Renal cortex interstitium (tissue), 11 donors: ENCODE measurements at regions not wholly inside any gene's neighbourhood (a gene's known extent, or its start where the extent isn't known, plus 50 kb on each side); places are given as distances from the start of the nearest gene placed in this dataset.
"Not testable (repeated sequence)": the region's sequence is repeated elsewhere in the genome, so short reads cannot be mapped to it uniquely, and the experiment has no call there.

ENCODE experiments used
- DNase-seq, 11 donors: peaks; one replicate each; pipeline ENCODE4 v3.0.0-alpha.2; 2013; ENCODE audit warnings: low read depth in 9 of 11, low spot score in 4 of 11; ENCODE audit errors: extremely low read depth in 1 of 11

DNA sequence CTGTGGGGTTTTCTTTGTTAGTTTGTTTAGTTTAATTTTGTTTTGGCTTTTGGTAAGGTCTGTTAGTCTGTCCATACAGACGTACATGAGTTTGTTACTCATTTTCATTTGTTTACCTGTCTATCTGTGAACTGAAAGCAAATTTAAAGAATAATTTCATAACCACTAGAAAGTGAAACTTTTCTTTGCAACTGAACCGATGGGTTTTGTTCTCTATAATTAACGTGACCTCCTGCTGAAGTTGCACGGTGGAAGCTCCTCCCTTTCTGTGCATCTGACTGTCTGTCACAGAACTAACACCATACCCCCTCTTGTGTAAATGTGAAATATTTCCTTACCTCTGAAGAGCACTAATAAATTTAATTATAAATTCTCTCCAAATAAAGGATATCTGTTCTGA lies 595.5 kb downstream of the GALC start:
- DNase-seq, result no peak

DNA sequence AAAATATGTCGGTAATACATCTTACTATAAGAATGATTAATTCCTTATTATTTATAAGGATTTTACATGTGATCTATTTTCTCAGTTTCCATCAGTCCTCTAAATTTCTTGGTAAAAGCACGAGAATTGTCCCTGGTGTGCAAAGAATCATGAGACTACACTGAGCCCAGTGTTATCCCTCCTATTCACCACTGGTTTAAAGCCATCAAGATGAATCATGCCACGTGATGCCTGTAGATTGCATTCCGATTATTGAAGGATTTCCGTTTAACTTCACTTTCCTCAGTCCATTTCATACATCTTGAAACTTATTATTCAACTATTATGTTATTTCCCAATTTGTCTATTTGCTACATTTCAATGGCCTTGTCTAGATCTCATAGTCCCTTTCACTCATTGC lies 601.9 kb downstream of the GALC start:
- no peak for DNase-seq

DNA sequence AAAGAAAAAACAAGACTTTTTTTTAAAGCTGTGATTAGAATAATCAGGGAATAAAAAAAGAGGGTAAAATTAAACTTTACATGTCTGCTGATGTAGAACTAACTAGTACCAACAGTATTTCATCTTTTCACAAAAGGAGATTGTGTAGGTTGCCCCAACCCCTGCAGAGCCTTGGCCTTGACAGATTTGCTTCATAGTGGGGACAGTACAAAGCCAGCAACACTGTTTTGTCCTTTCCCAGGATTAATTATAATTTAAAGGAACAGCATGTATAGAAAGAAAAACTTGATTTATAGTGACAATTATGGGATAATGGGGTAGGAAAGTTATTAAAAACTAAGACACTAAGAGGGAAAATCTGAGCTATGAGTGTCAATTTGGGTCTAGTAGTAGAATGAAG lies 604.0 kb downstream of the GALC start:
- DNase-seq, result no peak

DNA sequence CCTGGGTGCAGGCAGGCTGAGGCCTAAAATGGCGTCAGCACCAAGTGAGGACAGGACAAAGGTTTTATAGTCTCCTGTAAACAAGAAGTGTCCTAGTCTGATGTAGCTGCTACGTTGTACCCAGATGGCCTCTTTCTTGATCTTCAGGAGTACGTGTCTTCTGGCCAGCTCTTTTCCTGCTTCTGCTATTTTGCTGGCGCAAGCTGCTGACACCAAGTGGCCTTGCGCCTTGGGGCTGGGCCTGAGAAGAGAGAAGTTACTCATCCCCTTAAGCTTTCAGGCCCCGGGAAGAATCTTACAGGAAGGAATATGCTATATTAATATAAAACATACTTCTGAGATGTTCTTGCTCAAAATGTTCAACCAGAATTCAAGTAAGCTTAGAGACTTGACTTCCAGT lies 605.2 kb downstream of the GALC start:
- no peak for DNase-seq

DNA sequence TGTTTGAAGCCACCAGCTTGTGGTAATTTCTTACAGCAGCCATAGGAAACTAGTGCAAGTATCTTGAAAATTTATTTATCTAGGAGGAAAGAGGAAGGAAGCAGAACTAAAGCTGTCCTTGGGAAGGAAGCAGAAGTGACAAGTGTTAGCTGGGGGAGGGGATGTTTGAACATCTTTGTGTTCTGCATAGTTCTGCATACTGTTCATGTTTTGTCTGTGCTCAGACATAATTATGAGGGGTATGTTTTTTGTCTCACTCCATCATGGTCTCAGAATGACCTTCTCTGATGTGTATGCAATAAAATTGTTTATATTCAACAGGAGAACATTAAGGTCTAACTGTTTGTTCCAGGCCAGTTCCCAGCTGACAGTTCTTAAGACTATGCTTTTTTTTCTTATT lies 606.5 kb downstream of the GALC start:
- DNase-seq, result peak in 8 of 11 donors; percentile 7 to 55 (median 33)

DNA sequence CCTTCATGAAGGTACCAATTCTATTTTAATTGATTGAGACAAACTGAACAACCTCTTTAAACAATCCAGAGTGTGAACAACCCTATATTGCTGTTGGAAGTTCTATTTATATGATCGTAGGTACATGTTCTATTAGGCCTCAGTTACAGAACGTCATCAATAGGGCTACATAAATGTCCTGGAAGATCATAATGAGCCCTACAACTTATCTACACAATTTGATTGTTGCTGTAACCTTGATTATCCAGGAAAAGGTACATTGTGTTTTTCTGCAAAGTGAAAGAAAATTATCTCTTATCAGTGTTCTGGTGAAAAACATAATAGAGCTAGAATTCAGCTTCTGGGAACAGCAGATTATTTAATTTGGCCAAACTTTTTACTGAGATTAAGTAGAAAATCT lies 612.9 kb downstream of the GALC start:
- no peak for DNase-seq

DNA sequence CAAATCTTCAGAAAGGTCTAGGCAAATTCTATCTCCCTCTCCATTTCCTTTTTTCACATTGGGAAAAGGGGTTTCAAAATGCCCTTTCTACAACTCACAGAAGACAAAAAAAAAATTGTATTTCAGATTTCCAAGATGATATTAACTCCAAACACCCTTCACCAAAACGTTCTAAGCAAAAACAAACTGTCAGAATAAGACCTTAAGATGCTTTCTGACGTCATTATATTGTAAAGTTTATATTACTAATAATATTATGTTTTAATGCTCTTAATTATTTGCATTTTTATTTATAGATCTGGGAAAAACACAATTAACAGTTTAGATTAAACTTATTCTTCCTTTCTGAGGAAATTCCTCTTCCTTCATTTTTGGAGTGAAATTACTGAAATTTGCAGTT lies 624.2 kb downstream of the GALC start:
- DNase-seq, result no peak

DNA sequence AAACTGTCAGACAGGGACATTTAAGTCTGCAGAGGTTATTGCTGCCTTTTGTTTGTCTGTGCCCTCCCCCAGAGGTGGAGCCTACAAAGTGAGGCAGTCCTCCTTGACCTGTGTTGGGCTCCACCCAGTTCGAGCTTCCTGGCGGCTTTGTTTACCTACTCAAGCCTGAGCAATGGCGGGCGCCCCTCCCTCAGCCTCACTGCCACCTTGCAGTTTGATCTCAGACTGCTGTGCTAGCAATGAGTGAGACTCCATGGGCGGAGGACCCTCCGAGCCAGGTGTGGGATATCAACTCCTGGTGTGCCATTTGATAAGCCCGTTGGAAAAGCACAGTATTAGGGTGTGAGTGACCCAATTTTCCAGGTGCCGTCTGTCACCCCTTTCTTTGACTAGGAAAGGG lies 632.7 kb downstream of the GALC start:
- DNase-seq, result not testable (repeated sequence)

DNA sequence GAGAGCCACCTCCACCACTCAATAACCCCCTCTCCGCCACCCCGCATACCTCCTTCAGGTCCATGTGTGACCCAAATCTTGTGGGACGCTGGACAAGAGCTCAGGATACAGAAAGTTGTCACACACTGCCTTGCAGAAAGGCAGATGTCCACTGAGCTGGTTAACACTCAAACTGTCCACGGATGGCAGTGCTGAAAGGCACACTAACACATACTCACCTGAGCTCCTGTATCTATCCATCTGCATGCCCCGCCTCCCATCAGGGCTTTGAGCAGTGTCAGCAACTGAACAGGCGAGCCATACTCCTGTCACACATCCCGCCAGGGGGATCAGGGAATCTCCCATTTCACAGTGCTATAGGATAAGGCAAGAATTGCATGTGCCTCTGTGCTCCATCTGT lies 642.0 kb downstream of the GALC start:
- DNase-seq, result no peak

DNA sequence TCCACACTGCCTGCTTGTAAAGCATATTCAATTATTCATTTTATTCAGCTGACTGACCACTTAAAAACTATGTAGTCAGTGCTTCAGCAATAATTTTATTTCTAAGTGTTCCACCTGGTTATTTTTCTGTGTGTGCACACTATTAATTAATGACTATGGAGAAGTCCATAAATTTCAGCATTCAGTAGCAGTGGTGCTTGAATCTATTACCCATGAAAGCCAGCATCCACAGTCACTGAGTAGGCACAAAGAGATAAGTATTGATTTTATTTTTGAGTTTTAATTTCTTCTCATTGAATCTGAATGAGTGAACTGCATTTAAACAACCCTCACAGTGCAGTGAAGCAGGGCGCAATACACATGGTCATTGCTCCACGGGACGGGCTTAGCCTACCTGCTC lies 643.1 kb downstream of the GALC start:
- DNase-seq, result no peak

DNA sequence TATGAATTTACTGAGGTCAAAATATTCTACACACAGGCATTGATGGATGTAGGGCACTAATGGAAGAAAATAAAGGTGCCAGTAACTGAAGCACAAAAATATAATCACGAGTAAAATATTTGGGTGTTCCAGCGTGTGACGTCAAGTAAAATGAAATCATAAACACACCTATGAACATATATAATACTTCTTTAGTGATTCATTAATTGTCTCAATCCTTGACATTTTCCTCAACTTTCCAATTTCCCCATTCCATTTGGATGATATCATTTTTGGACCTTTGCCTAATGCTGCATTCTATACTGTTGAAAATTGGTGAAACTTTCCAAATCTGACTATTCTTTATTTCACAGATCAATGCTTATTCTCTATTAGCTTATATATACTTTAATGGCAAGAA lies 649.3 kb downstream of the GALC start:
- no peak for DNase-seq

DNA sequence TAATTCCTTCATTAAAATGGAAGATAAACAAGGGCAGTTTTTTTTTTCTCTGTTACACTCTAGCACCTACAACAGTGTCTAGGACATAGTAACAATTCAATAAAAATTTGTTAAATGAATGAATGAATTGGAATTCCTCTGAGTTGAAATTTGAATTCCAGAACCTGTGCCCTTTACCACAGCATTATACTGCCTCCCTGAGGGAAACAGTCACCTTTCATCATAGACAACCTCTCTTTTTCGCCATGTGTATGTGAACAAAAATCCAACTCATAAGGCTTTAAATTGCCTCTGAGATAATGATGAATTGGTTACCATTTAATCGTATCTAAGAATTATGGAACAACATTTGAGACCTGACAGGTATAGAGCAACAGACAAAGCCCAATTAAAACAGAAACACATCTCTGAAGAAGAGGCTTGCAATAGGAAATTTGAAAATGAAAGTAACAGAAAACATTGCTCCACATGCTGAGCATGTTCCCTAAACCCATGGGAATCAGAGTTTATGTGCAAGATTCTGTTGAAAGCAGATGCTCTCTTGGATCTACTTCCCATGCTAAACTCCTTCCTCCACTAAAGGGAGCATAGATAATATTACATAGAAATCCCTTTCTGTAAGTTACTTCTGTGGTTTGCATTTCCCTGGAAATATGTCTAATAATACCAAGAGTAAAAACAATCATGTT lies 657.8 kb downstream of the GALC start:
- DNase-seq, result no peak

DNA sequence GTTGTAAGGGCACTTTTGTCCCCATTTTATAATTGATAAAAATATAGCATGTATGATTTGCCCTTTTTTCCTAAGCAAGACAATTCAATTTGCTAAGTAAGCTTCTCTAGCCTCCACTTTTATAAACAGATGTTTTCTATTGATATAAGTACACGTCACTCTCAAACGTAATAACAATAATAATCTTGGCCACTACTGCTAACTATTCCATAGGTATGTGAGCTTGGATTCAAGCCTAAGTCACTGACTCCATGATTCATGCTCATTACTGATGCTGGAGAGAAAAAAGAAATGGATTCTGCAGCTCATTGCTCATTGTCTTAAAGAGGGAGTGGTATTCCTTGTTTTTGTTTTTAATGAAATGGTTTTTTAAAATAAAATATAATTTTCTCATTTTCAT lies 661.0 kb downstream of the GALC start:
- peak in 4 of 11 donors; percentile 10 to 39 (median 19) for DNase-seq

DNA sequence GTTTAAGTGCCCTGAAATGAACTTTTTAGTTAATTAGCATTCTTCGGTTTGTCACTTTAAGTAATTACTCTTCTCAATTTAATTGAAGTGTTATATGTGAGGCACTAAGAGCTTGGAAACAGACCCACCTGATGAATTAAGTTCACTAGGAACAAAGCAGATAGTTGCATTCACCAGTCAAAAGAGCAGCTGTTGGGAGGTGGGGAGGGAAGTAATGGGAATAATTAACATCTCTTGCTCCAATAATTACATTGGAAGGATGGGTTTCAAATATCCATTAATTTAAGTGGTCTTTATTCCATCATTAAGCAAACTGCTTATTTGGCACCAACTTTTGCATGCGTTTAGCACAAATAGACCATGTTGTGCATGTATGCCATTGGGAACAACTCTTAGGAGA lies 667.2 kb downstream of the GALC start:
- peak in 1 of 11 donors; percentile 4 for DNase-seq

DNA sequence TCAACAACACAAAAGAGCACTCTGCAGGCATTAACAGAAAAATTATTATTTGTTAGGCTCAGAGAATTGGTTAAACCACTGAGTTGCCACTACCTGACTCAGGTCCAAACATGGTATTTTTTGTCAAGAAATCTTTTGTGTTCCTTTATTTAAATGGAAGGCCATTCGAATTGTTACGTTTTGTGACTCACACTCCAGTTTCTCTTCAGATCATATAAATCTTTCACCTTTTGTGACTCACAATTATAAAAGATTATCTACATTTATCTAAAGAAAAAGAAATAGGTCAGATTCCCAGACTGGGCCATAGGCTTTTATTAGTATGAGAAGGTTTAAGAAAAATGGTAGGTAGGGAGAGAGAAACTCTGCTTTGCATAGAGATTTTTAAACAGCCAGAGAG lies 669.8 kb downstream of the GALC start:
- DNase-seq, result no peak

DNA sequence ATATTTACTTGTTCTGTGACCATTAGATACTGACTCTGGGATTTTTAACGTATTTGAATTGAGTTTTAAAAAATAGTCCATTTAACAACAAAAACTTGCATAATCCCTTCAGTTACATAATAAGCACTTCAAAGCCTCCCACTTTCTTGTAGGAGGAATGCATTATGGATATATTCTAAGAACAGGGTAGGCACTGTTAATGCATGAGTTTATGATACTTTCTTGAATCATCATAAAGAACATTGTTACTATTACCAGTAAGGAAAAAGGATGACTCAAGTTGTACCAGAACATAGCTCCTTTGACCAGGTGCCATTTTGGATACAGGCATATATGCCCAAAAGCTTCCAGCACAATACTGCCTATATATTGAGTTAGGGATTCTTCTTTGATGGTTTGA lies 671.4 kb downstream of the GALC start:
- no peak for DNase-seq

DNA sequence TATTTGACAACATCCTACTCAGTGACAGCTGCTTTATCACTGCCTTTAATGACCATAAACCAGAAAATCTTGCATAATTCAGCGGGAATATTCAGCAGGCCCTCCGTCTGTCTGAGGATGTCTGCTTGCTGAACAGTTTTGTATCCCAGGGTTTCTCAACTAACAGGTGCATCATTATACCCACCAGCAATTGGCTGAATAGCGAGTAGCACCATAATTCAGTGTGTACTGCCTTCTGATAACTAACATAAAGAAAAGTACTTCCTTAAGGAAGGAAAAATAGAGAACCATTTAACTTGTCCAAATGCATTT lies 680.1 kb downstream of the GALC start:
- DNase-seq, result no peak

DNA sequence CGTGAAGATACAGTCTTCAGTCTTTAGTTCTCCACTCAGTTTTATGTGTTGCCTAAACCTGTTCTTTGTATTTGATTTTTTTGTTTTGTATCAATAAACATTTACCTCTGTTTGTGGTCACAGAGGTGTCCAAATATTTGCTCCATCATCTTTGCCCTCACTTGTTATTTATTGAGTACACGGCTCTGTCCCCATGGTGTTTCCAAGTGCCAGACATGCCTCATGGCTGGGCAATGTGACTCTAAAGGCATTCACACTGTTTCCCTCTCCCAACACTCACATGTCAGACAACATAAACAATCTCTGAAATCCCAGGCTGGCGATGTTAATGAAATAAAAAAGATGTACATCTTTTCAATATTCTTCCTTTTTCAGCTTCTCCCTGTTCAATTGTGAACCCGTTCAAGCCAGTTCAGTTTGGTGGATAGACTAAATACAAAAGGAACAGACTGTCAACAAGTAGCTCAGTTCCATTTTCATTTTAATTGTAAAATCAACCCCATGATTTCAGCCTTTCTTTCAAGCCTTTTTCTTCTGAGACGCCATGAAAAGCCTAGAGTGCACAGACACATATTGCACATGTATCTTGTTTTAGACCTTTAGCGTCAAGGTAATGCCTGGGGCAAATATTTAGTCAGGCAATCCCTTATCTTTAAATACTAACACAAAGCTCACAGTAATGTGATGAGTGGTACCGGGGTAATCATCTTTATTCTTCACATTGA lies 680.7 kb downstream of the GALC start:
- DNase-seq, result no peak

DNA sequence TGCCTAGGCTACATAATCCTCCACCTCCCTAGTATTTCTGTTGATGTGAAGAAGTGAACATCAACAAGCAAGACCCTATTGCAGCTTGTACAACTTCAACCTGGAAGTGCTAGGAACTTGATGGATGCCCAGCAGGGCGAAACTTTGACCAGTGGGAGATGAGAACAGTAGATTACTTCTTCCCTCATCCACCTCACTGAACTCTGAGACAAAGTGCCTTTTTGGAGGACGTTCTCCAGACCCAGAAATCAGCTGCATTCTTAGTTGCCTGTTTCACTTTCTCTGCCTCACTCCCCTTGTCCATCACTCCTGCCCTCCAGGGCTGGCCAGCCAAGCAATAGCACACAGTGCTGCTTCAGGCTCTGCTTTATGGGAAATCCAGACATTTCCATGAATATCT lies 683.4 kb downstream of the GALC start:
- DNase-seq, result no peak

DNA sequence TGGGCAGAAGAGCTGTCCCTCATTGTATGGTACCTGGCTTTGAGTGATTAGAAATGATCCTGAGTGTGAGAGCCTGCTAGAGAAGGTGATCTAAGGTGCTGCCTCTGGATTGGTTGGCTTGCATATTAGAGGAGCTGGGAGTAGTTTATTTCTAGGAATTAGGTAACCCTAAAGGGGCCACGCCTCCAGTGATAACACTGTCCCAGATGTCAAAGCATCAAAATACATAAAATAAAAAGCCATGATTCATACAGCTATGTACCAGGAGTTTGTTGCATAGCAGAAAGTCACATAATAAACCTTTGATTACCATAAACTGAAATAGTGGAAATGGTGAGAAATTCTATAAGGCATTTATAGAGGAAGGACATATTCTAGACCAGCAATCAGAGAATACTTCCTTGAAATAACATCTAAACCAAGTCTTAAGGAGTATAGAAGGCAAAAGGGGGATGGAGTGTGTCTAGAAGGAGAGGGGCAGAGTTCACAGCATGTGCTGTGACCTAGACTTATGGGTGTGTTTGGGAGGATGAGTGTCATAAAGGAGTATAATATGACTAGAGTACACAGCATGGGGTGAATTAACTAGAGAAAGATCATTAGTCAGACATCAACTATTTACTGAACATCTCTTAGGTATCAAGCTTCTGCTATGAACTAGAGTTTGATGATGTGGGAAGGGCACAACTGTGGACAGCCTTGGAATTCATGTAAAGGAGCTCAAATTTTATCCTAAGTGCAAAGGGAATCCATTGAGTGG lies 686.4 kb downstream of the GALC start:
- DNase-seq, result no peak

DNA sequence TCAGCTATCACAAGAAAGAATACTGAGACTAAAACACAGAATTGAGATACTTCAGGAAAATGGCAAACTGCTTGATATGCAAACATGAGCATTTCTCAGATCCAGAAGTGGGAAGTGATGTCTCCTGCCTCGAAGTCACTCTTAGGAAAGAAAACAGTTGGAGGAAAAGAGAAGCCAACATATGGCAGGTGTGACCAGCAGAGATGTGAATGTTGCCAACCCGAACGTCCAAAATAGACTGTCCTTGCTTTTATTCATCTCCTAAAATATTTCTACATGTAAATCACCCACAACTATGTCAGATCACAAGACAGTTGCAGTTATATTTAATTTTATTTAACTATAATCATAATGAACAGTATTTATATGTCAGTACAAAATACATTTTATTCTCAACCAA lies 687.6 kb downstream of the GALC start:
- DNase-seq, result no peak
